ENCODE measurements at regions not wholly inside any gene's neighbourhood (a gene's known extent, or its start where the extent isn't known, plus 50 kb on each side); places are given as distances from the start of the nearest gene placed in this dataset.

- TF ChIP-seq, protein P1, sequence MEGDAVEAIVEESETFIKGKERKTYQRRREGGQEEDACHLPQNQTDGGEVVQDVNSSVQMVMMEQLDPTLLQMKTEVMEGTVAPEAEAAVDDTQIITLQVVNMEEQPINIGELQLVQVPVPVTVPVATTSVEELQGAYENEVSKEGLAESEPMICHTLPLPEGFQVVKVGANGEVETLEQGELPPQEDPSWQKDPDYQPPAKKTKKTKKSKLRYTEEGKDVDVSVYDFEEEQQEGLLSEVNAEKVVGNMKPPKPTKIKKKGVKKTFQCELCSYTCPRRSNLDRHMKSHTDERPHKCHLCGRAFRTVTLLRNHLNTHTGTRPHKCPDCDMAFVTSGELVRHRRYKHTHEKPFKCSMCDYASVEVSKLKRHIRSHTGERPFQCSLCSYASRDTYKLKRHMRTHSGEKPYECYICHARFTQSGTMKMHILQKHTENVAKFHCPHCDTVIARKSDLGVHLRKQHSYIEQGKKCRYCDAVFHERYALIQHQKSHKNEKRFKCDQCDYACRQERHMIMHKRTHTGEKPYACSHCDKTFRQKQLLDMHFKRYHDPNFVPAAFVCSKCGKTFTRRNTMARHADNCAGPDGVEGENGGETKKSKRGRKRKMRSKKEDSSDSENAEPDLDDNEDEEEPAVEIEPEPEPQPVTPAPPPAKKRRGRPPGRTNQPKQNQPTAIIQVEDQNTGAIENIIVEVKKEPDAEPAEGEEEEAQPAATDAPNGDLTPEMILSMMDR (IDR thresholded peaks at IDR 0.05; ENCODE audit: low read depth, low read length), result no peak
Observed at GRCh38 chr4:134650461-134650860, 448.9 kb upstream of the PABPC4L start.

GRCh38 chr4:134645778-134646177, 444.2 kb upstream of the PABPC4L start:
- ChIA-PET CTCF (no interaction called here), POLR2A (no interaction called here)
- no peak for DNase-seq (ENCODE audit: low read depth, low spot score)
- Histone ChIP-seq H3K9me3 (ENCODE audit: control insufficient read depth, insufficient read depth, low read length) (no peaks in the 10 kb centered on the region), H3K4me3 (ENCODE audit: low read depth, low read length) (no peak overlapping the region), H3K27ac (ENCODE audit: low read depth, low read length) (no peak overlapping the region), H3K27me3 (ENCODE audit: control insufficient read depth, insufficient read depth, low read length) (no peaks in the 10 kb centered on the region)
- TF ChIP-seq, protein P1 (IDR thresholded peaks at IDR 0.05; ENCODE audit: low read depth, low read length), result no peak

More at GRCh38 chr4:134650461-134650860, 448.9 kb upstream of the PABPC4L start:
- Histone ChIP-seq H3K27ac (ENCODE audit: low read depth, low read length) (no peak overlapping the region), H3K4me3 (ENCODE audit: low read depth, low read length) (no peak overlapping the region), H3K9me3 (ENCODE audit: control insufficient read depth, insufficient read depth, low read length) (no peaks in the 10 kb centered on the region), H3K27me3 (ENCODE audit: control insufficient read depth, insufficient read depth, low read length) (no peaks in the 10 kb centered on the region)
- ChIA-PET POLR2A (no interaction called here), CTCF (no interaction called here)
- DNase-seq (ENCODE audit: low read depth, low spot score), result no peak

DNA sequence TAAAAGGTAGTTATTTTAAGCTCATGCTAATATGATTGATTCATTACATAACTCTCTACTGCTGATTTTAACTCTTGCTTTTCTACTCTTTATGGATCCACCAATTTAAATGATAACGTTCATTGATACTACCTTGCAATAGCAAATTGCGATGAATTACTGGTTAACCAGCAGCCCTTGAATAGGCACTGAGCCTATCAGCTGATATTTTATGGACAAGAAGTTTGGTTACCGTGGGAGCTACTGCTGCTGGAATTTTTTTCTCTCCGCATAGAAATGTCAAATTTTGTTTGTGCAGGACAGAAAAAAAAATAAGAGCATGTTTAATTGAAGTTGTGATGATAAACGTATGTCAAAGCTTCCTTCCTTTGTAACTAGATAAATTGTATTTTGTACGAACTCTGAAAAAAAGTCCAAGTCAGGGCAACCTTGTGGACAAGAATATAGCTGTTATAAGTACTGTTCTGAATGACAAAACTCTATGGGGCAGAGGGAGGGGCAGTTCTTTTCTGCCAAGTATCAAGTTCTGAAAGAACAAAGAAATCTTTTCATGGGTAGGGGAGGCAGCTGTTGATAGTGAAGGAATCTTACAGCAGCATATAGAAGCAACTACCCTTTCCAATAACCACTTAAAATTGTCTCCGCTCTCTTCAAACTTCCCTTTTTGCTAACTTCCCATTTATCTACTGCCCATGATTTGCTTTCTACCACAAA, 434.9 kb upstream of the PABPC4L start:
- POLR2A ChIA-PET, result no interaction called here
- no peak overlapping the region for H3K27ac ChIP-seq (ENCODE audit: low read depth, low read length)
- DNase-seq (ENCODE audit: low read depth, low spot score), result no peak
- no peaks in the 10 kb centered on the region for H3K9me3 ChIP-seq (ENCODE audit: control insufficient read depth, insufficient read depth, low read length)
- TF ChIP-seq, protein P1 (IDR thresholded peaks at IDR 0.05; ENCODE audit: low read depth, low read length), result no peak
- no peak overlapping the region for H3K4me3 ChIP-seq (ENCODE audit: low read depth, low read length)
- H3K27me3 ChIP-seq (ENCODE audit: control insufficient read depth, insufficient read depth, low read length), result no peaks in the 10 kb centered on the region
- CTCF ChIA-PET, result no interaction called here

DNA sequence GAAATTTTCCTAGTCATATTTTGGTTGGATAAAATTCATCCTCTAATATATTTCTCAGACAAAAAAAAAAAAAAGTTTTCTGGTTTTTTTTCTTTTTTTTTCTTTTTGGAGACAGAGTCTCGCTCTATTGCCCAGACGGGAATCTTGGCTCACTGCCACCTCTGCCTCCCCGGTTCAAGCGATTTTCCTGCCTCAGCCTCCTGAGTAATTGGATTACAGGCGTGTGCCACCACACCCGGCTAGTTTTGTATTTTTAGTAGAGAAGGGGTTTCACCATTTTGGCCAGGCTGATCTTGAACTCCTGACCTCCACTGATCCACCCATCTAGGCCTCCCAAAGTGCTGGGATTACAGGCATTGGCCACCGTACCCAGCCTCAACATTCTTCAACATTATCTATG, 432.7 kb upstream of the PABPC4L start:
- TF ChIP-seq, protein P1 (IDR thresholded peaks at IDR 0.05; ENCODE audit: low read depth, low read length), result no peak
- Histone ChIP-seq H3K27me3 (ENCODE audit: control insufficient read depth, insufficient read depth, low read length) (no peaks in the 10 kb centered on the region), H3K4me3 (ENCODE audit: low read depth, low read length) (no peak overlapping the region), H3K27ac (ENCODE audit: low read depth, low read length) (no peak overlapping the region), H3K9me3 (ENCODE audit: control insufficient read depth, insufficient read depth, low read length) (no peaks in the 10 kb centered on the region)
- ChIA-PET POLR2A (no interaction called here), CTCF (no interaction called here)
- DNase-seq (ENCODE audit: low read depth, low spot score), result no peak

GRCh38 chr4:134632056-134632455, 430.5 kb upstream of the PABPC4L start:
- no peak overlapping the region for H3K27ac ChIP-seq (ENCODE audit: low read depth, low read length)
- no peak overlapping the region for H3K4me3 ChIP-seq (ENCODE audit: low read depth, low read length)
- CTCF ChIA-PET, result no interaction called here
- POLR2A ChIA-PET, result no interaction called here
- DNase-seq (ENCODE audit: low read depth, low spot score), result no peak
- H3K27me3 ChIP-seq (ENCODE audit: control insufficient read depth, insufficient read depth, low read length), result no peaks in the 10 kb centered on the region
- H3K9me3 ChIP-seq (ENCODE audit: control insufficient read depth, insufficient read depth, low read length), result no peaks in the 10 kb centered on the region
- TF ChIP-seq, protein P1 (IDR thresholded peaks at IDR 0.05; ENCODE audit: low read depth, low read length), result no peak
